H9 (cell line): ENCODE measurements at regions not wholly inside any gene's neighbourhood (a gene's known extent, or its start where the extent isn't known, plus 50 kb on each side); places are given as distances from the start of the nearest gene placed in this dataset.

ENCODE experiments used
- DNase-seq: peaks from one replicate; pipeline ENCODE4 v3.0.0-alpha.2; 2017
- H2AFZ ChIP-seq: one replicate; pipeline ENCODE4 v1.6.1; 2013; ENCODE audit warnings: mild to moderate bottlenecking, low read length, control low read depth, moderate library complexity
- H2AK5ac ChIP-seq: 2 replicates; pipeline ENCODE4 v1.6.1; 2013; ENCODE audit warnings: low read length, control low read depth, mixed read lengths; ENCODE audit not compliant: insufficient read length
- H2BK120ac ChIP-seq: one replicate; pipeline ENCODE4 v1.6.1; 2013; ENCODE audit warnings: low read depth, mild to moderate bottlenecking, low read length, control low read depth, inconsistent platforms; ENCODE audit not compliant: poor library complexity, severe bottlenecking
- H2BK12ac ChIP-seq: 2 replicates; pipeline ENCODE4 v1.6.1; 2013; ENCODE audit warnings: low read length, control low read depth, mixed read lengths, low read depth; ENCODE audit not compliant: insufficient read length
- H2BK15ac ChIP-seq: 2 replicates; pipeline ENCODE4 v1.6.1; 2013; ENCODE audit warnings: low read depth, low read length, control low read depth
- H2BK20ac ChIP-seq: one replicate; pipeline ENCODE4 v1.6.1; 2013; ENCODE audit warnings: low read depth, mild to moderate bottlenecking, low read length, control low read depth, inconsistent platforms; ENCODE audit not compliant: poor library complexity, severe bottlenecking
- H2BK5ac ChIP-seq: 2 replicates; pipeline ENCODE4 v1.6.1; 2013; ENCODE audit warnings: low read length, control low read depth, mixed read lengths; ENCODE audit not compliant: insufficient read length
- H3K14ac ChIP-seq: 2 replicates; pipeline ENCODE4 v1.6.1; 2013; ENCODE audit warnings: low read length, control low read depth; ENCODE audit not compliant: insufficient read depth
- H3K18ac ChIP-seq: 2 replicates; pipeline ENCODE4 v1.6.1; 2013; ENCODE audit warnings: low read depth, mild to moderate bottlenecking, mixed read lengths, low read length, control low read depth; ENCODE audit not compliant: insufficient read length
- H3K23ac ChIP-seq: 2 replicates; pipeline ENCODE4 v1.6.1; 2013; ENCODE audit warnings: low read length, control low read depth, mixed read lengths, low read depth; ENCODE audit not compliant: insufficient read length
- H3K23me2 ChIP-seq: 2 replicates; pipeline ENCODE4 v1.6.1; 2013; ENCODE audit warnings: low read depth, mild to moderate bottlenecking, mixed read lengths, low read length, control low read depth; ENCODE audit not compliant: insufficient read length, poor library complexity, severe bottlenecking
- H3K27ac ChIP-seq: 2 replicates; pipeline ENCODE4 v1.5.1; 2013; ENCODE audit warnings: low read length, control low read depth, mixed read lengths, low read depth; ENCODE audit not compliant: insufficient read length
- H3K27me3 ChIP-seq: 2 replicates; pipeline ENCODE4 v1.6.1; 2013; ENCODE audit warnings: low read length, control low read depth, inconsistent platforms; ENCODE audit not compliant: insufficient read depth
- H3K4ac ChIP-seq: 2 replicates; pipeline ENCODE4 v1.6.1; 2013; ENCODE audit warnings: low read depth, mild to moderate bottlenecking, control low read depth, inconsistent platforms, low read length, moderate library complexity
- H3K4me1 ChIP-seq: 2 replicates; pipeline ENCODE4 v1.6.1; 2013; ENCODE audit warnings: low read length, control low read depth, inconsistent platforms; ENCODE audit not compliant: insufficient read depth
- H3K4me2 ChIP-seq: 2 replicates; pipeline ENCODE4 v1.6.1; 2013; ENCODE audit warnings: low read length, control low read depth, mixed read lengths; ENCODE audit not compliant: insufficient read length, insufficient read depth
- H3K56ac ChIP-seq: 2 replicates; pipeline ENCODE4 v1.6.1; 2013; ENCODE audit warnings: low read depth, mild to moderate bottlenecking, mixed read lengths, low read length, control low read depth; ENCODE audit not compliant: insufficient read length
- H3K79me1 ChIP-seq: 2 replicates; pipeline ENCODE4 v1.6.1; 2013; ENCODE audit warnings: low read depth, mild to moderate bottlenecking, moderate library complexity, low read length, control low read depth, inconsistent platforms; ENCODE audit not compliant: insufficient read depth, poor library complexity, severe bottlenecking
- H3K79me2 ChIP-seq: 2 replicates; pipeline ENCODE4 v1.6.1; 2013; ENCODE audit warnings: low read length, control low read depth, inconsistent platforms; ENCODE audit not compliant: insufficient read depth
- H3K9ac ChIP-seq: 2 replicates; pipeline ENCODE4 v1.6.1; 2013; ENCODE audit warnings: low read length, control low read depth, mixed read lengths; ENCODE audit not compliant: insufficient read length; ENCODE audit errors: extremely low read depth
- H3K9me3 ChIP-seq: one replicate; pipeline ENCODE4 v1.6.1; 2013; ENCODE audit warnings: low read depth, low read length, inconsistent platforms; ENCODE audit not compliant: control insufficient read depth
- H3T11ph ChIP-seq: one replicate; pipeline ENCODE4 v1.6.1; 2013; ENCODE audit warnings: mild to moderate bottlenecking, low read length, control low read depth, inconsistent platforms
- H4K20me1 ChIP-seq: one replicate; pipeline ENCODE4 v1.6.1; 2013; ENCODE audit not compliant: control insufficient read depth, insufficient read length, insufficient read depth
- H4K5ac ChIP-seq: 2 replicates; pipeline ENCODE4 v1.6.1; 2013; ENCODE audit warnings: low read depth, mild to moderate bottlenecking, mixed read lengths, low read length, control low read depth; ENCODE audit not compliant: insufficient read length
- H4K8ac ChIP-seq: replicated peaks from 2 replicates; pipeline ENCODE4 v1.6.1; 2013; ENCODE audit warnings: low read length, control low read depth, mixed read lengths, low read depth; ENCODE audit not compliant: insufficient read length
- H4K91ac ChIP-seq: 2 replicates; pipeline ENCODE4 v1.6.1; 2013; ENCODE audit warnings: low read depth, mild to moderate bottlenecking, moderate library complexity, mixed read lengths, low read length, control low read depth; ENCODE audit not compliant: insufficient read length
- H3K27ac Mint-ChIP-seq, 3 experiments: 2 replicates in 2 of 3; 3 replicates in 1 of 3; pipeline ENCODE4 v1.8.0; 2020 to 2021; ENCODE audit warnings: mixed read lengths in 3 of 3, mild to moderate bottlenecking in 1 of 3, moderate library complexity in 1 of 3
- H3K27me3 Mint-ChIP-seq: 2 replicates; pipeline ENCODE4 v1.8.0; 2021; ENCODE audit warnings: low read depth, mild to moderate bottlenecking, moderate library complexity, mixed read lengths
- H3K36me3 Mint-ChIP-seq, 3 experiments: 2 replicates in 2 of 3; 3 replicates in 1 of 3; pipeline ENCODE4 v1.8.0; 2020 to 2021; ENCODE audit warnings: low read depth in 3 of 3, mixed read lengths in 3 of 3; ENCODE audit not compliant: insufficient read depth in 1 of 3
- H3K4me1 Mint-ChIP-seq, 2 experiments: 2 replicates each; pipeline ENCODE4 v1.8.0; 2020; ENCODE audit warnings: mixed read lengths in 2 of 2
- H3K4me3 Mint-ChIP-seq, 2 experiments: 2 replicates in 1 of 2; 3 replicates in 1 of 2; pipeline ENCODE4 v1.8.0; 2020 to 2021; ENCODE audit warnings: mild to moderate bottlenecking in 2 of 2, mixed read lengths in 2 of 2, moderate library complexity in 1 of 2
- H3K9me3 Mint-ChIP-seq, 2 experiments: 2 replicates in 1 of 2; 3 replicates in 1 of 2; pipeline ENCODE4 v1.8.0; 2020; ENCODE audit warnings: mild to moderate bottlenecking in 2 of 2, mixed read lengths in 2 of 2, moderate library complexity in 1 of 2
- WGBS: extraction: QIAGEN DNeasy Blood & Tissue Kit; methylation state at CpG from one replicate; pipeline ENCODE4 v1.1.7; 2013; ENCODE audit warnings: missing lambda C conversion rate, low lambda C conversion rate, mixed read lengths; ENCODE audit not compliant: insufficient read length; ENCODE audit errors: extremely low coverage; 5-methylcytosine and 5-hydroxymethylcytosine counted together
- TF ChIP-seq, protein P1 (sequence below): fragments of 200-600 bp; sonication (generic); conservative IDR thresholded peaks from 3 replicates; pipeline ENCODE4 v1.8.0; 2021; ENCODE audit warnings: antibody characterized with exemption, mild to moderate bottlenecking

- no peak overlapping the region for H4K8ac ChIP-seq
- no CpG with 5 or more reads among the region's 4 CpGs for WGBS
- TF ChIP-seq, protein P1, sequence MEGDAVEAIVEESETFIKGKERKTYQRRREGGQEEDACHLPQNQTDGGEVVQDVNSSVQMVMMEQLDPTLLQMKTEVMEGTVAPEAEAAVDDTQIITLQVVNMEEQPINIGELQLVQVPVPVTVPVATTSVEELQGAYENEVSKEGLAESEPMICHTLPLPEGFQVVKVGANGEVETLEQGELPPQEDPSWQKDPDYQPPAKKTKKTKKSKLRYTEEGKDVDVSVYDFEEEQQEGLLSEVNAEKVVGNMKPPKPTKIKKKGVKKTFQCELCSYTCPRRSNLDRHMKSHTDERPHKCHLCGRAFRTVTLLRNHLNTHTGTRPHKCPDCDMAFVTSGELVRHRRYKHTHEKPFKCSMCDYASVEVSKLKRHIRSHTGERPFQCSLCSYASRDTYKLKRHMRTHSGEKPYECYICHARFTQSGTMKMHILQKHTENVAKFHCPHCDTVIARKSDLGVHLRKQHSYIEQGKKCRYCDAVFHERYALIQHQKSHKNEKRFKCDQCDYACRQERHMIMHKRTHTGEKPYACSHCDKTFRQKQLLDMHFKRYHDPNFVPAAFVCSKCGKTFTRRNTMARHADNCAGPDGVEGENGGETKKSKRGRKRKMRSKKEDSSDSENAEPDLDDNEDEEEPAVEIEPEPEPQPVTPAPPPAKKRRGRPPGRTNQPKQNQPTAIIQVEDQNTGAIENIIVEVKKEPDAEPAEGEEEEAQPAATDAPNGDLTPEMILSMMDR: no peak
Observed at GRCh38 chr6:105557291-105557690, 154.4 kb upstream of the PREP start.

More at GRCh38 chr6:105557291-105557690, 154.4 kb upstream of the PREP start:
- Histone ChIP-seq H3K14ac (no peak overlapping the region), H2BK5ac (no peak overlapping the region), H3K27ac (no peak overlapping the region), H3K23me2 (no peaks in the 10 kb centered on the region), H3K27me3 (no peaks in the 10 kb centered on the region), H2BK12ac (no peak overlapping the region), H3K18ac (no peak overlapping the region), H2BK120ac (no peak overlapping the region), H2BK20ac (no peak overlapping the region), H3K4me2 (no peak overlapping the region), H3K4me1 (no peaks in the 10 kb centered on the region), H4K5ac (no peak overlapping the region), H4K91ac (no peak overlapping the region), H2AFZ (no peak overlapping the region), H3K4ac (no peak overlapping the region), H3K9ac (no peak overlapping the region), H2AK5ac (no peak overlapping the region), H3K79me2 (no peaks in the 10 kb centered on the region), H4K20me1 (no peaks in the 10 kb centered on the region), H3K56ac (no peak overlapping the region), H2BK15ac (no peak overlapping the region), H3T11ph (no peak overlapping the region), H3K23ac (no peak overlapping the region), H3K9me3 (no peaks in the 10 kb centered on the region), H3K79me1 (no peaks in the 10 kb centered on the region)
- H3K36me3 Mint-ChIP-seq: peaks cover 1 to 6% (median 3%) of the 10 kb centered on the region in 3 experiments; a peak in 4 of 7 replicates
- no peak overlapping the region for H3K4me3 Mint-ChIP-seq
- DNase-seq: no peak
- H3K27ac Mint-ChIP-seq: no peak overlapping the region
- H3K4me1 Mint-ChIP-seq: no peaks in the 10 kb centered on the region
- peaks cover 5 to 11% of the 10 kb centered on the region in 2 experiments; a peak in 4 of 5 replicates for H3K9me3 Mint-ChIP-seq
- H3K27me3 Mint-ChIP-seq: no peaks in the 10 kb centered on the region
